IMR-90 (cell line): ENCODE measurements at regions not wholly inside any gene's neighbourhood (a gene's known extent, or its start where the extent isn't known, plus 50 kb on each side); places are given as distances from the start of the nearest gene placed in this dataset.

Experiments
- ATAC-seq: fragments of 200-7000 bp; cut with Tn5 transposase; 2 replicates; pipeline ENCODE4 v1.9.1; 2020; ENCODE audit warnings: low read depth, mild to moderate bottlenecking, moderate library complexity
- BruUV-seq: library from RNA; stranded (reverse); fragments of 400-500 nt; replicated peaks from 2 replicates; lab custom pipeline; 2021; lab: Mats Ljungman, UMichigan
- CTCF ChIA-PET: fragments of 300-600 bp; formaldehyde crosslinking; extraction: SDS; loops from one replicate; lab custom pipeline; 2021; ENCODE audit warnings: antibody characterized with exemption; lab: Yijun Ruan, JAX
- POLR2A ChIA-PET: fragments of 300-600 bp; sonication (Branson Sonifier 250); formaldehyde crosslinking; loops from one replicate; lab custom pipeline; 2022; ENCODE audit warnings: antibody characterized with exemption; ENCODE audit not compliant: unreplicated experiment; lab: Charles Lee
- DNase-seq: peaks from one replicate; pipeline ENCODE4 v3.0.0; 2013
- H2AFZ ChIP-seq: replicated peaks from 2 replicates; pipeline ENCODE3; 2013; ENCODE audit warnings: low read length, mild to moderate bottlenecking; ENCODE audit not compliant: poor library complexity
- H2AK5ac ChIP-seq: 2 replicates; pipeline ENCODE4 v1.6.1; 2013; ENCODE audit warnings: low read depth, low read length, inconsistent platforms
- H2AK9ac ChIP-seq: replicated peaks from 2 replicates; pipeline ENCODE3; 2013; ENCODE audit warnings: mild to moderate bottlenecking, low read depth, low read length, moderate library complexity; ENCODE audit not compliant: poor library complexity
- H2BK120ac ChIP-seq: 2 replicates; pipeline ENCODE4 v1.6.1; 2013; ENCODE audit warnings: low read depth, low read length, inconsistent platforms
- H2BK15ac ChIP-seq: 3 replicates; pipeline ENCODE4 v1.6.1; 2013; ENCODE audit warnings: low read depth, low read length, inconsistent platforms
- H2BK20ac ChIP-seq: 2 replicates; pipeline ENCODE4 v1.6.1; 2013; ENCODE audit warnings: low read depth, mild to moderate bottlenecking, inconsistent platforms, low read length, moderate library complexity
- H2BK5ac ChIP-seq: 2 replicates; pipeline ENCODE4 v1.6.1; 2013; ENCODE audit warnings: mild to moderate bottlenecking, low read depth, low read length, inconsistent platforms; ENCODE audit not compliant: poor library complexity, severe bottlenecking
- H3K14ac ChIP-seq: replicated peaks from 2 replicates; pipeline ENCODE4 v1.6.1; 2013; ENCODE audit warnings: low read depth, low read length, inconsistent platforms
- H3K18ac ChIP-seq: 2 replicates; pipeline ENCODE4 v1.6.1; 2013; ENCODE audit warnings: low read depth, low read length, control low read depth
- H3K23ac ChIP-seq: 2 replicates; pipeline ENCODE4 v1.6.1; 2013; ENCODE audit warnings: low read depth, low read length, inconsistent platforms
- H3K27ac ChIP-seq: 2 replicates; pipeline ENCODE4 v1.5.1; 2013; ENCODE audit warnings: mild to moderate bottlenecking, control low read depth, low read length; ENCODE audit not compliant: insufficient read depth
- H3K27me3 ChIP-seq: 2 replicates; pipeline ENCODE4 v1.6.1; 2013; ENCODE audit warnings: low read length; ENCODE audit not compliant: control insufficient read depth, insufficient read depth
- H3K36me3 ChIP-seq: 2 replicates; pipeline ENCODE4 v1.6.1; 2013; ENCODE audit warnings: low read length, mixed read lengths; ENCODE audit not compliant: control insufficient read depth, insufficient read depth
- H3K4ac ChIP-seq: 2 replicates; pipeline ENCODE4 v1.6.1; 2013; ENCODE audit warnings: low read depth, low read length, inconsistent platforms
- H3K4me1 ChIP-seq: 2 replicates; pipeline ENCODE4 v1.6.1; 2013; ENCODE audit warnings: low read length, mixed read lengths; ENCODE audit not compliant: control insufficient read depth, insufficient read depth
- H3K4me2 ChIP-seq: 2 replicates; pipeline ENCODE4 v1.6.1; 2013; ENCODE audit warnings: low read depth, mild to moderate bottlenecking, control low read depth, low read length, moderate library complexity
- H3K4me3 ChIP-seq: 2 replicates; pipeline ENCODE4 v1.5.1; 2013; ENCODE audit warnings: low read depth, mild to moderate bottlenecking, control low read depth, low read length, moderate library complexity; ENCODE audit not compliant: insufficient read depth
- H3K56ac ChIP-seq: 2 replicates; pipeline ENCODE4 v1.6.1; 2013; ENCODE audit warnings: low read length, inconsistent platforms; ENCODE audit not compliant: insufficient read depth; ENCODE audit errors: extremely low read depth
- H3K79me1 ChIP-seq, 2 experiments: 2 replicates each; pipeline ENCODE4 v1.6.1; 2013; ENCODE audit warnings: low read length in 2 of 2, inconsistent platforms in 1 of 2, low read depth in 1 of 2
- H3K9ac ChIP-seq: 2 replicates; pipeline ENCODE4 v1.6.1; 2013; ENCODE audit warnings: low read depth, low read length, control low read depth
- H3K9me1 ChIP-seq: 2 replicates; pipeline ENCODE4 v1.6.1; 2013; ENCODE audit warnings: low read length, inconsistent platforms; ENCODE audit not compliant: insufficient read depth
- H3K9me3 ChIP-seq: 2 replicates; pipeline ENCODE4 v1.6.1; 2013; ENCODE audit warnings: low read length; ENCODE audit not compliant: control insufficient read depth, insufficient read depth
- H4K20me1 ChIP-seq: 2 replicates; pipeline ENCODE4 v1.6.1; 2013; ENCODE audit warnings: low read length, inconsistent platforms; ENCODE audit not compliant: insufficient read depth
- H4K5ac ChIP-seq: 2 replicates; pipeline ENCODE4 v1.6.1; 2013; ENCODE audit warnings: mild to moderate bottlenecking, low read depth, low read length, control low read depth
- H4K8ac ChIP-seq, 2 experiments: 2 replicates each; pipeline ENCODE4 v1.6.1; 2013; ENCODE audit warnings: low read depth in 2 of 2, low read length in 2 of 2, control low read depth in 1 of 2, inconsistent platforms in 1 of 2
- H4K91ac ChIP-seq: 2 replicates; pipeline ENCODE4 v1.6.1; 2013; ENCODE audit warnings: low read depth, low read length, inconsistent platforms; ENCODE audit not compliant: insufficient read depth
- CHD1 ChIP-seq: IDR thresholded peaks from 2 replicates; pipeline ENCODE4 v1.6.1; 2012; ENCODE audit warnings: low read depth, low read length, improper control_type of control experiment
- FOS ChIP-seq: fragments of 150-350 bp; IDR thresholded peaks from 2 replicates; pipeline ENCODE4 v1.6.1; 2016; ENCODE audit warnings: low read depth, low read length
- NFE2L2 ChIP-seq: fragments of 150-350 bp; IDR thresholded peaks from 2 replicates; pipeline ENCODE4 v1.6.1; 2016; ENCODE audit warnings: low read depth, mild to moderate bottlenecking, low read length
- WGBS, 2 experiments: methylation state at CpG; one replicate each; pipeline versions ENCODE4 v1.1.5 to v1.1.7; 2013; ENCODE audit warnings: missing lambda C conversion rate in 2 of 2; ENCODE audit not compliant: insufficient read length in 1 of 2; ENCODE audit errors: extremely low coverage in 2 of 2; 5-methylcytosine and 5-hydroxymethylcytosine counted together
- dilution Hi-C: fragments of 300-500 bp; cut with HindIII; formaldehyde crosslinking; loops from one replicate; pipeline ENCODE4 v1.14.3; 2018; ENCODE audit warnings: low sequenced_read_pairs; ENCODE audit not compliant: unreplicated experiment
- in situ Hi-C: fragments of 300-500 bp; cut with MboI; formaldehyde crosslinking; loops from 3 replicates; pipeline ENCODE4 v1.14.3; 2019; ENCODE audit warnings: low sequenced_read_pairs, inconsistent platforms, mixed read lengths
- intact Hi-C: fragments of 100-400 bp; cut with micrococcal nuclease; formaldehyde crosslinking; loops from 2 replicates; pipeline ENCODE4 v1.10.0; 2022

DNA sequence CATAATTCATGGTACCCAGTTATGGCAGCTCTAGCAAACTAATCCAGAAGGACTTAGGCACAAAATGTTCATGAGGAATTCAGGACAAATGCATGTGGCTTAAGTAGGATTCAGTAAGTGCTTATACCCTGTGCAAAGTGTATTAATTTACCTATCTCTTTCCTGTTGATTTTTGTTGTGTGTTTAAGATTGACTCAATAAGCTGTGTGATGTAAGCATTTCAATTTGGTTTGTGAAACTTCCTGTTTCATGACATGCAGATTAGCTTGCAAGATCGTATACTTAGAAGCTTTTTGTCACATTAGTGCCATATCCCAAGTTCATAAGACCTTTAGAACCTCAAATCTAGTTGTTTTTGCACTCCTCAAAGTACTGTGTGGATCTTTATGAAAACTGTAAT lies 416.7 kb downstream of the ARL4A start:
- no peaks in the 10 kb centered on the region for H3K79me1 ChIP-seq
- dilution Hi-C loops (no loop called here), intact Hi-C loops (no loop called here), in situ Hi-C loops (loop anchor here (25.0 kb wide), 1 partner anchor 417 kb away; the partner anchor contains the start of gene ARL4A)
- no peak overlapping the region for H3K18ac ChIP-seq
- ChIA-PET CTCF (interaction anchor here (0.6 to 0.7 kb wide), 2 partner anchors 10 to 11 kb away, joined by 3 read pairs; no protein-coding TSS in a partner anchor), POLR2A (no interaction called here)
- no CpG with 5 or more reads among the region's 1 CpG for WGBS, 2 experiments
- H3K4me1 ChIP-seq = peaks cover 3% of the 10 kb centered on the region
- no peak overlapping the region for H3K27ac ChIP-seq
- no peak overlapping the region for H3K4me2 ChIP-seq
- no peaks in the 10 kb centered on the region for H3K27me3 ChIP-seq
- no peak overlapping the region for H3K56ac ChIP-seq
- TF ChIP-seq NFE2L2 = no peak
- TF ChIP-seq CHD1 = no peak
- no peak for TF ChIP-seq FOS
- no peak overlapping the region for H4K91ac ChIP-seq
- no peak overlapping the region for H3K23ac ChIP-seq
- H2BK120ac ChIP-seq = no peak overlapping the region
- H2BK20ac ChIP-seq = no peak overlapping the region
- no peak overlapping the region for H2AK5ac ChIP-seq
- H4K5ac ChIP-seq = no peak overlapping the region
- H3K4me3 ChIP-seq = no peak overlapping the region
- H3K14ac ChIP-seq = no peak overlapping the region
- no peak overlapping the region for H3K9ac ChIP-seq
- no peaks in the 10 kb centered on the region for H3K36me3 ChIP-seq
- DNase-seq (no peak), ATAC-seq (no peak)
- H2AFZ ChIP-seq = no peak overlapping the region
- no peak overlapping the region for H3K4ac ChIP-seq
- no peak overlapping the region for H2BK15ac ChIP-seq
- no TSS peak for BruUV-seq
- H3K9me1 ChIP-seq = peaks cover 5% of the 10 kb centered on the region; the same call in 1 of the 2 replicates
- H2BK5ac ChIP-seq = no peak overlapping the region
- no peak overlapping the region for H4K8ac ChIP-seq
- H3K9me3 ChIP-seq = no peaks in the 10 kb centered on the region
- H4K20me1 ChIP-seq = no peaks in the 10 kb centered on the region
- no peak overlapping the region for H2AK9ac ChIP-seq
